Upper lobe of left lung (tissue), 6 donors: ENCODE measurements at regions not wholly inside any gene's neighbourhood (a gene's known extent, or its start where the extent isn't known, plus 50 kb on each side); places are given as distances from the start of the nearest gene placed in this dataset.

Experiments used
- ATAC-seq, 2 donors: fragments of 200-7000 bp; cut with Tn5 transposase; one replicate each; pipeline ENCODE4 v1.9.1; 2022; ENCODE audit warnings: mild to moderate bottlenecking in 2 of 2, moderate library complexity in 2 of 2; ENCODE audit not compliant: low FRiP score in 2 of 2
- DNase-seq, 2 donors: peaks; one replicate each; pipeline ENCODE4 v3.0.0-alpha.2; 2019 to 2020
- H3K27ac ChIP-seq, 4 donors: fragments of 200-600 bp; sonication (generic); one replicate each; pipeline ENCODE4 v1.5.1; 2016 to 2019
- H3K27me3 ChIP-seq, 4 donors: fragments of 200-600 bp; sonication (generic); one replicate each; pipeline ENCODE4 v1.5.1; 2017 to 2019
- H3K36me3 ChIP-seq, 4 donors: fragments of 200-600 bp; sonication (generic); one replicate each; pipeline ENCODE4 v1.5.1; 2016 to 2019
- H3K4me1 ChIP-seq, 4 donors: fragments of 200-600 bp; sonication (generic); one replicate each; pipeline ENCODE4 v1.5.1; 2018 to 2019
- H3K4me3 ChIP-seq, 4 donors: fragments of 200-600 bp; sonication (generic); one replicate each; pipeline ENCODE4 v1.5.1; 2017 to 2019; ENCODE audit warnings: mild to moderate bottlenecking in 2 of 4, moderate library complexity in 1 of 4
- H3K9me3 ChIP-seq, 4 donors: fragments of 200-600 bp; sonication (generic); one replicate each; pipeline ENCODE4 v1.5.1; 2018 to 2019
- EP300 ChIP-seq, 4 donors: sonication (generic); formaldehyde crosslinking; IDR thresholded peaks; one replicate each; pipeline ENCODE4 v1.5.1; 2017; ENCODE audit warnings: antibody characterized with exemption in 4 of 4, control low read depth in 2 of 4
- POLR2A ChIP-seq, 4 donors: fragments of 450-650 bp; IDR thresholded peaks; one replicate each; pipeline ENCODE4 v1.5.1; 2016 to 2017; ENCODE audit warnings: antibody characterized with exemption in 4 of 4, mild to moderate bottlenecking in 2 of 4
- POLR2AphosphoS5 ChIP-seq, 2 donors: sonication (generic); formaldehyde crosslinking; IDR thresholded peaks; one replicate each; pipeline ENCODE4 v1.5.1; 2017; ENCODE audit warnings: antibody characterized with exemption in 2 of 2
- WGBS, 2 donors: methylation state at CpG; one replicate each; pipeline ENCODE4 v1.1.5; 2017 to 2018; 5-methylcytosine and 5-hydroxymethylcytosine counted together
- TF ChIP-seq, protein P1 (sequence below), 6 experiments: fragments of 450-650 bp in 4 of 6; fragments of 200-600 bp in 2 of 6; sonication (generic) in 2 of 6; IDR thresholded peaks; one replicate each; pipeline ENCODE4 v1.5.1; 2016 to 2019; ENCODE audit warnings: antibody characterized with exemption in 6 of 6
- donor health status: DM: no; HTN: no; CAD: no; lungs with moderate emphysema.
- donor health status: DM: no; HTN: yes; CAD: no; lungs with severe emphysema.

DNA sequence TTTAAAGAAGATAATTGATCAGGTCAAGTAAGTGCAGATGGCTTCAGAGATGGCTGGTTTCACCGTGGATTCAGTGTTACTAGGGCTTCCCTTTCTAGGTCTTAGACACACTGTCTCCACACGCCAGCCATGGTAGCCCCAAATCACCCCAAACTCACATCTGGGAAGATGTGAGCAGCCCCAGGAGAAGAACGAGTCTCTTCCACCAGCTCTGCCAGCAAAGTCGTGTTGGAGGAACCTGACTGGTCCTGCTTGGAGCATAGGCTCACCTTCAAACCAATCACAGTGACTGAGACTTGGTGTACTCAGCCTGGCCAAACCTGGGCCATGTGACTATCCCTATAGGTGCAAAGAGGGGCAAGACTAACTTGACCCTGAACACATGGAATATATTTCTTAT, 296.7 kb downstream of the RPLP1 start:
- TF ChIP-seq EP300 (IDR thresholded peaks at IDR 0.05) (no peak), POLR2A (IDR thresholded peaks at IDR 0.05) (no peak), POLR2AphosphoS5 (IDR thresholded peaks at IDR 0.05) (no peak)
- TF ChIP-seq, protein P1, sequence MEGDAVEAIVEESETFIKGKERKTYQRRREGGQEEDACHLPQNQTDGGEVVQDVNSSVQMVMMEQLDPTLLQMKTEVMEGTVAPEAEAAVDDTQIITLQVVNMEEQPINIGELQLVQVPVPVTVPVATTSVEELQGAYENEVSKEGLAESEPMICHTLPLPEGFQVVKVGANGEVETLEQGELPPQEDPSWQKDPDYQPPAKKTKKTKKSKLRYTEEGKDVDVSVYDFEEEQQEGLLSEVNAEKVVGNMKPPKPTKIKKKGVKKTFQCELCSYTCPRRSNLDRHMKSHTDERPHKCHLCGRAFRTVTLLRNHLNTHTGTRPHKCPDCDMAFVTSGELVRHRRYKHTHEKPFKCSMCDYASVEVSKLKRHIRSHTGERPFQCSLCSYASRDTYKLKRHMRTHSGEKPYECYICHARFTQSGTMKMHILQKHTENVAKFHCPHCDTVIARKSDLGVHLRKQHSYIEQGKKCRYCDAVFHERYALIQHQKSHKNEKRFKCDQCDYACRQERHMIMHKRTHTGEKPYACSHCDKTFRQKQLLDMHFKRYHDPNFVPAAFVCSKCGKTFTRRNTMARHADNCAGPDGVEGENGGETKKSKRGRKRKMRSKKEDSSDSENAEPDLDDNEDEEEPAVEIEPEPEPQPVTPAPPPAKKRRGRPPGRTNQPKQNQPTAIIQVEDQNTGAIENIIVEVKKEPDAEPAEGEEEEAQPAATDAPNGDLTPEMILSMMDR (IDR thresholded peaks at IDR 0.05) = no peak
- Histone ChIP-seq H3K4me1 (no peaks in the 10 kb centered on the region), H3K4me3 (no peak overlapping the region), H3K27me3 (no peaks in the 10 kb centered on the region), H3K27ac (no peak overlapping the region), H3K36me3 (no peaks in the 10 kb centered on the region), H3K9me3 (no peaks in the 10 kb centered on the region)
- no peak for ATAC-seq
- 74 to 98% methylated on average over 4 of the region's 4 CpGs for WGBS, 2 donors
- no peak for DNase-seq

DNA sequence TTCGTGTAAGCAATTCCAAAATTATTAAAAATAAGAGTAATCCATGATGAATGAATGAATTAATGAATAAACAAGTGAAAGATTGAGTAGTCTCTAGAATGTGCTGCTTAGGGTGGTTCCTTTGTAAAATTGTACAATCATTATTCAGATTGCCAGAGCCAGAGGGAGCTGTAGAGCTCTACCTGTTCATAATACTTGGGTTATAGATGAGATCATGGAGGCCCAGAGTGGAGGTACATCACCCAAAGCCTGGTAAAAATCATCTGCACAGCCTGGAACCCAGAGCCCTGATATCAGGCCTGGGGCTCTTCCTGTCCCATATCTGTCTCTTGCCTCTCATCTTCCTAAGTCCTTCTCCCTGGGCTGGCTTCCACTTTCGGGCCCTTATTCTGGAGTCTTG, 297.2 kb downstream of the RPLP1 start:
- H3K36me3 ChIP-seq = no peaks in the 10 kb centered on the region
- H3K27me3 ChIP-seq = no peaks in the 10 kb centered on the region
- DNase-seq (no peak), ATAC-seq (no peak)
- H3K27ac ChIP-seq = no peak overlapping the region
- TF ChIP-seq, protein P1 (IDR thresholded peaks at IDR 0.05) = peak in 2 of 6 experiments; percentile 19 to 25
- no peak for TF ChIP-seq POLR2AphosphoS5 (IDR thresholded peaks at IDR 0.05)
- no peak for TF ChIP-seq EP300 (IDR thresholded peaks at IDR 0.05)
- 86 to 88% methylated on average over 2 of the region's 2 CpGs for WGBS, 2 donors
- H3K4me1 ChIP-seq = no peaks in the 10 kb centered on the region
- H3K9me3 ChIP-seq = no peaks in the 10 kb centered on the region
- H3K4me3 ChIP-seq = no peak overlapping the region

DNA sequence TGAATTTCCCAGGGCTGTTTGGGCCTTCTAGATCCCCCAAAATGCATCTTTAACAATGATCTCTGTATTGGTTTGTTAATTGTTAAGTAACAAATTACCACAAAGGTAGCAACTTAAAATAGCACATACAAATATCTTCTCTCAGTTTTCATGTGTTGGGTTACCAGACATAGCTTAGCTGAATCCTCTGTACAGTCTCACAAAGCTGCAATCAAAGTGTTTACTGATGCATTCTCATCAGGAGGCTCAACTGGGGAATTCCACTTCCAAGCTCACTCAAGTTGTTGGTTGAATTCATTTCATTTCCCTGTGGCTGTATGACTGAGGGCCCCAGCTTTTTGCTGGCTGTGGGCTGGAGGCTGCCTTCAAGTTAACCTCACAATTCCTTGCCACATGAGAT, 297.6 kb downstream of the RPLP1 start:
- ATAC-seq (no peak), DNase-seq (no peak)
- Histone ChIP-seq H3K4me1 (peaks cover 0 to 3% (median 0%) of the 10 kb centered on the region in 4 donors), H3K27me3 (no peaks in the 10 kb centered on the region), H3K9me3 (no peaks in the 10 kb centered on the region), H3K4me3 (no peak overlapping the region), H3K27ac (no peak overlapping the region), H3K36me3 (no peaks in the 10 kb centered on the region)
- TF ChIP-seq EP300 (IDR thresholded peaks at IDR 0.05) (no peak), POLR2A (IDR thresholded peaks at IDR 0.05) (no peak), POLR2AphosphoS5 (IDR thresholded peaks at IDR 0.05) (no peak)
- TF ChIP-seq, protein P1 (IDR thresholded peaks at IDR 0.05) = no peak

DNA sequence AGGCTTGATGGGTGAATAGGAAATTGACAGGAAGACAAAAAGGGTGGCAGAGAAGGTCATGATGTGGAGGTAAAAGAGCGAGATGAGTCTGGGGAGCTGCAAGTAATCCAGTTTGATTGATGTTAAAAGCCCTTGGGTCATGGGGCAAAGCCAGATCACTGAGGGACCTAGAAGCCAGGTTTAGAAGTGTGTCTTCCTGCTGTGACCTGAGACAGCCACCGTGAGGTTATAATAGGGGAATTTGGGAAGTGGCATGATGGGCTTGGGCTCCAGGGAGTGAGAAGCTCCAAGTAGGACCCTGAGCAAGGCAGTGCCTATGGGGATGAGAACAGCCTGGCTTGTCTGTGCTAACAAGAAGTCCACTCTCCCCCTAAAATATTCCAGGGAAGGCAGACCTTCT, 298.5 kb downstream of the RPLP1 start:
- no peaks in the 10 kb centered on the region for H3K27me3 ChIP-seq
- H3K4me3 ChIP-seq = no peak overlapping the region
- no peak for ATAC-seq
- 73 to 83% methylated on average over 2 of the region's 2 CpGs for WGBS, 2 donors
- H3K9me3 ChIP-seq = no peaks in the 10 kb centered on the region
- DNase-seq = no peak
- no peak for TF ChIP-seq POLR2A (IDR thresholded peaks at IDR 0.05)
- no peak for TF ChIP-seq EP300 (IDR thresholded peaks at IDR 0.05)
- TF ChIP-seq, protein P1 (IDR thresholded peaks at IDR 0.05) = no peak
- TF ChIP-seq POLR2AphosphoS5 (IDR thresholded peaks at IDR 0.05) = no peak
- no peak overlapping the region for H3K27ac ChIP-seq
- peaks cover 0 to 3% (median 0%) of the 10 kb centered on the region in 4 donors for H3K4me1 ChIP-seq
- no peaks in the 10 kb centered on the region for H3K36me3 ChIP-seq

DNA sequence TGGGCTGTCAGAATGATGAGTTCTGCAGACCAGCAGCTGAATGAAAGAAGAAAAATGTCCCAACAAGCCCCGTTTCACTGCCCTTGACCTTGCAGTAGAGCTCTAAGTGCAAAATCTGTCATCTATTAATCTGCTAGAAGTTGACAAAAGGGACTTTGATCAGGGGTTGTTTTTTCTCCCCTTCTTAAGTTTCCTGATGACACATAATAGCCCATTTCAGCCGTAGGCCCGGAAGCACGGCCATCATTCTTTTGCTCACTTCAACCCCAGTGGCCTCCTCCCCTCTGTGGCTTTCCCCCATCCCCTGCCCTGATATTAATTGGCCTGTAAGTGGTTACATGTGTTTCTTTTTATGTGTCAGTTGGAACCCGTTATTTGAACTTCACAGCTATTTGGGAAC, 298.9 kb downstream of the RPLP1 start:
- TF ChIP-seq EP300 (IDR thresholded peaks at IDR 0.05) (no peak), POLR2A (IDR thresholded peaks at IDR 0.05) (no peak), POLR2AphosphoS5 (IDR thresholded peaks at IDR 0.05) (no peak)
- TF ChIP-seq, protein P1 (IDR thresholded peaks at IDR 0.05) = no peak
- DNase-seq (no peak), ATAC-seq (peak in 1 of 2 donors; percentile 61)
- Histone ChIP-seq H3K27ac (no peak overlapping the region), H3K4me3 (no peak overlapping the region), H3K4me1 (peaks cover 0 to 3% (median 0%) of the 10 kb centered on the region in 4 donors), H3K9me3 (no peaks in the 10 kb centered on the region), H3K36me3 (no peaks in the 10 kb centered on the region), H3K27me3 (no peaks in the 10 kb centered on the region)
- 76 to 77% methylated on average over 5 of the region's 5 CpGs for WGBS, 2 donors
